Smooth muscle cell (in vitro differentiated cells): ENCODE measurements at regions not wholly inside any gene's neighbourhood (a gene's known extent, or its start where the extent isn't known, plus 50 kb on each side); places are given as distances from the start of the nearest gene placed in this dataset.

ENCODE experiments used
- DNase-seq: peaks from one replicate; lab custom pipeline; 2025; ENCODE audit not compliant: unreplicated experiment; lab: John Stamatoyannopoulos, UW
- H2AFZ ChIP-seq: fragments of 200-600 bp; sonication (generic); 2 replicates; pipeline ENCODE4 v1.6.0; 2016; ENCODE audit warnings: antibody characterized with exemption, low read depth, mild to moderate bottlenecking
- H3F3A ChIP-seq: fragments of 200-600 bp; sonication (generic); 2 replicates; pipeline ENCODE4 v1.6.0; 2017; ENCODE audit warnings: antibody characterized with exemption, low read depth
- H3K27ac ChIP-seq: fragments of 200-600 bp; sonication (generic); 2 replicates; pipeline ENCODE4 v1.5.1; 2016; ENCODE audit warnings: low read depth, mild to moderate bottlenecking
- H3K27me3 ChIP-seq: fragments of 200-600 bp; sonication (generic); 2 replicates; pipeline ENCODE4 v1.6.1; 2016; ENCODE audit warnings: low read depth, mild to moderate bottlenecking
- H3K36me3 ChIP-seq: fragments of 200-600 bp; sonication (generic); 2 replicates; pipeline ENCODE4 v1.5.1; 2016; ENCODE audit warnings: low read depth
- H3K4me1 ChIP-seq: fragments of 200-600 bp; sonication (generic); 2 replicates; pipeline ENCODE4 v1.5.1; 2016; ENCODE audit warnings: low read depth
- H3K4me2 ChIP-seq: fragments of 200-600 bp; sonication (generic); 2 replicates; pipeline ENCODE4 v1.6.0; 2016; ENCODE audit warnings: mild to moderate bottlenecking
- H3K4me3 ChIP-seq: fragments of 200-600 bp; sonication (generic); 2 replicates; pipeline ENCODE4 v1.5.1; 2016; ENCODE audit warnings: mild to moderate bottlenecking
- H3K79me2 ChIP-seq: fragments of 200-600 bp; sonication (generic); 2 replicates; pipeline ENCODE4 v1.6.0; 2016; ENCODE audit warnings: low read depth, mild to moderate bottlenecking
- H3K9ac ChIP-seq: fragments of 200-600 bp; sonication (generic); 2 replicates; pipeline ENCODE4 v1.6.0; 2016; ENCODE audit warnings: low read depth
- H3K9me3 ChIP-seq: fragments of 200-600 bp; sonication (generic); replicated peaks from 2 replicates; pipeline ENCODE4 v1.5.1; 2016; ENCODE audit warnings: low read depth
- H4K20me1 ChIP-seq: fragments of 200-600 bp; sonication (generic); 2 replicates; pipeline ENCODE4 v1.6.0; 2016; ENCODE audit warnings: low read depth
- CTCF ChIP-seq: fragments of 200-600 bp; sonication (generic); IDR thresholded peaks from 2 replicates; pipeline ENCODE4 v1.5.1; 2017; ENCODE audit warnings: borderline replicate concordance, mild to moderate bottlenecking, antibody characterized with exemption; ENCODE audit not compliant: insufficient read depth, poor library complexity, severe bottlenecking
- WGBS: methylation state at CpG from one replicate; pipeline ENCODE4 v1.1.7; 2016; ENCODE audit warnings: low lambda C conversion rate; 5-methylcytosine and 5-hydroxymethylcytosine counted together

- Histone ChIP-seq H3K27me3 (no peaks in the 10 kb centered on the region), H3K9me3 (no peaks in the 10 kb centered on the region), H3K4me3 (no peak overlapping the region), H4K20me1 (no peaks in the 10 kb centered on the region), H3K4me2 (no peak overlapping the region), H3F3A (no peaks in the 10 kb centered on the region), H3K4me1 (no peaks in the 10 kb centered on the region), H3K79me2 (no peaks in the 10 kb centered on the region), H3K36me3 (no peaks in the 10 kb centered on the region), H3K27ac (no peak overlapping the region), H2AFZ (no peak overlapping the region), H3K9ac (no peak overlapping the region)
- no peak for TF ChIP-seq CTCF
- 91% methylated on average over 3 of the region's 3 CpGs for WGBS
- no peak for DNase-seq
Measured at GRCh38 chr10:21263839-21264238, 261.6 kb downstream of the SKIDA1 start.

- Histone ChIP-seq H3K27ac (no peak overlapping the region), H3K4me3 (no peak overlapping the region), H4K20me1 (no peaks in the 10 kb centered on the region), H2AFZ (no peak overlapping the region), H3K4me2 (no peak overlapping the region), H3K4me1 (no peaks in the 10 kb centered on the region), H3F3A (no peaks in the 10 kb centered on the region), H3K27me3 (no peaks in the 10 kb centered on the region), H3K9ac (no peak overlapping the region), H3K9me3 (no peaks in the 10 kb centered on the region), H3K79me2 (no peaks in the 10 kb centered on the region), H3K36me3 (no peaks in the 10 kb centered on the region)
- DNase-seq, result no peak
- no peak for TF ChIP-seq CTCF
- 84% methylated on average over 12 of the region's 12 CpGs for WGBS
Measured at GRCh38 chr10:21263263-21263803, 262.1 kb downstream of the SKIDA1 start.

GRCh38 chr10:21261842-21262294, 263.6 kb downstream of the SKIDA1 start:
- Histone ChIP-seq H3F3A (no peaks in the 10 kb centered on the region), H2AFZ (no peak overlapping the region), H3K4me1 (no peaks in the 10 kb centered on the region), H3K4me3 (no peak overlapping the region), H3K79me2 (no peaks in the 10 kb centered on the region), H3K27ac (no peak overlapping the region), H3K27me3 (no peaks in the 10 kb centered on the region), H3K9me3 (no peaks in the 10 kb centered on the region), H3K36me3 (no peaks in the 10 kb centered on the region), H3K4me2 (no peak overlapping the region), H3K9ac (no peak overlapping the region), H4K20me1 (no peaks in the 10 kb centered on the region)
- no peak for DNase-seq
- 86% methylated on average over 15 of the region's 15 CpGs for WGBS
- no peak for TF ChIP-seq CTCF

GRCh38 chr10:21260506-21261149, 264.9 kb downstream of the SKIDA1 start:
- Histone ChIP-seq H3F3A (no peaks in the 10 kb centered on the region), H3K27me3 (no peaks in the 10 kb centered on the region), H3K27ac (no peak overlapping the region), H3K4me1 (no peaks in the 10 kb centered on the region), H3K9ac (no peak overlapping the region), H3K79me2 (no peaks in the 10 kb centered on the region), H3K9me3 (no peaks in the 10 kb centered on the region), H4K20me1 (no peaks in the 10 kb centered on the region), H2AFZ (no peak overlapping the region), H3K36me3 (no peaks in the 10 kb centered on the region), H3K4me3 (no peak overlapping the region), H3K4me2 (no peak overlapping the region)
- WGBS, result 64% methylated on average over 11 of the region's 11 CpGs
- DNase-seq, result no peak
- no peak for TF ChIP-seq CTCF
